Spleen (tissue), 7 donors: ENCODE measurements at regions not wholly inside any gene's neighbourhood (a gene's known extent, or its start where the extent isn't known, plus 50 kb on each side); places are given as distances from the start of the nearest gene placed in this dataset.
"Not testable (repeated sequence)": the region's sequence is repeated elsewhere in the genome, so short reads cannot be mapped to it uniquely, and the experiment has no call there.

Experiments used
- CTCF ChIP-seq, 11 experiments: fragments of 200-600 bp in 7 of 11; fragments of 450-650 bp in 4 of 11; sonication (generic) in 4 of 11; IDR thresholded peaks in 8 of 11; conservative IDR thresholded peaks in 3 of 11; 1 replicate in 7 of 11; 2 replicates in 4 of 11; pipeline versions ENCODE4 v1.4.0 to v1.8.0; 2016 to 2021; ENCODE audit warnings: antibody characterized with exemption in 11 of 11, inconsistent platforms in 4 of 11, mild to moderate bottlenecking in 1 of 11
- POLR2AphosphoS5 ChIP-seq, 3 donors: sonication (generic); formaldehyde crosslinking; IDR thresholded peaks; one replicate each; pipeline ENCODE4 v1.5.1; 2017; ENCODE audit warnings: antibody characterized with exemption in 3 of 3
- donor health status: DM: no; HTN: no; CAD: no; lungs with moderate emphysema.
- donor health status: DM: no; HTN: no; CAD: no.
- donor health status: DM: no; HTN: no; CAD: no.

GRCh38 chr7:34358578-34358977 lies 299.4 kb upstream of the NPSR1 start:
- TF ChIP-seq CTCF (IDR thresholded peaks at IDR 0.05 in 8 of 11, conservative IDR thresholded peaks at IDR 0.05 in 3 of 11); POLR2AphosphoS5 (IDR thresholded peaks at IDR 0.05): not testable (repeated sequence)
